ENCODE measurements at regions not wholly inside any gene's neighbourhood (a gene's known extent, or its start where the extent isn't known, plus 50 kb on each side); places are given as distances from the start of the nearest gene placed in this dataset.
"Not testable (repeated sequence)": the region's sequence is repeated elsewhere in the genome, so short reads cannot be mapped to it uniquely, and the experiment has no call there.

DNA sequence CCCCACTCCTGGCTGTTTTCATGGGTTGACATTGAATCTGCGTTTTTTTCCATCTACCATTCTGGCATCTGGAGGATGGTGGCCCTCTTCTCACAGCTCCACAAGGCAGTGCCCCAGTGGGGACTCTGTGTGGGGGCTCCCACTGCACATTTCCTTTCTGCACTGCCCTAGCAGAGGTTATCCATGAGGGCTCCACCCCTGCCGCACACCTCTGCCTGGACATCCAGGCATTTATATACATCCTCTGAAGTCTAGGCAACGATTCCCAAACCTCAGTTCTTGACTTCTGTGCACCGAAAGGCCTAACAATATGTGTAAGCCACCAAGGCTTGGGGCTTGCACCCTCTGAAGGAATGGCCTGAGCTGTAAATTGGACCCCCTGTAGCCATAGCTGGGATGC, 147.9 kb upstream of the FMN2 start:
- no peak for DNase-seq

DNA sequence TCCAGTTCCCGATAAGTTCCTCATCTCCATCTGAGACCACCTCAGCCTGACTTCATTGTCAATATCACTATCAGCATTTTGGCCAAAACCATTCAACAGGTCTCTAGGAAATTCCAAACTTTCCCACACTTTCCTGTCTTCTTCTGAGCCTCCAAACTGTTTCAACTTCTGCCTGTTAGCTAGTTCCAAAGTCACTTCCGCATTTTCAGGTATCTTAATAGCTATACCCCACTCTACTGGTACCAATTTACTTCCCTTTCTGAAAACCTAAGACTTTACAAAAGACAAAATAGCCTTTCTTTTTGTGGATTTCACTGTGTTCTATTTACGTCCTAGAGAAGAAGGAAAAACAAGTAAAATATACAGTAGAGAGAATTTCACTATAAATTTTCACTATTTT, 147.0 kb upstream of the FMN2 start:
- DNase-seq = no peak

DNA sequence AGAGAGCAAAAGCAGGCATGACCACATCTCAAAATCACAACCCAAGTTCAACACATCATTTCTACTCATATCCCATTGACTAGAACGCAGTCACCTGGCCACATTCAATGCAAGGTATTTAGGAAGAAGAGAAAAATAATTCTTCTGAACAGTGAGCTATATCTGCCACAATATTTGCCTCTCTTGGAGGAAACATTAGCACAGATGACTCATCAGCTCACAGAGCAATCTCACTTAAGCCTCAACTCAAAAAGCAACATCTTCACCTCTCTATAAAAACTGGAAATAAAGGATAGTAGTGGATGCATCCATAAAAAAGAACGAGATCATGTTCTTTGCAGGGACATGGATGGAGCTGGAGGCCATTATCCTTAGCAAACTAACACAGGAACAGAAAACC, 143.9 kb upstream of the FMN2 start:
- DNase-seq = no peak

DNA sequence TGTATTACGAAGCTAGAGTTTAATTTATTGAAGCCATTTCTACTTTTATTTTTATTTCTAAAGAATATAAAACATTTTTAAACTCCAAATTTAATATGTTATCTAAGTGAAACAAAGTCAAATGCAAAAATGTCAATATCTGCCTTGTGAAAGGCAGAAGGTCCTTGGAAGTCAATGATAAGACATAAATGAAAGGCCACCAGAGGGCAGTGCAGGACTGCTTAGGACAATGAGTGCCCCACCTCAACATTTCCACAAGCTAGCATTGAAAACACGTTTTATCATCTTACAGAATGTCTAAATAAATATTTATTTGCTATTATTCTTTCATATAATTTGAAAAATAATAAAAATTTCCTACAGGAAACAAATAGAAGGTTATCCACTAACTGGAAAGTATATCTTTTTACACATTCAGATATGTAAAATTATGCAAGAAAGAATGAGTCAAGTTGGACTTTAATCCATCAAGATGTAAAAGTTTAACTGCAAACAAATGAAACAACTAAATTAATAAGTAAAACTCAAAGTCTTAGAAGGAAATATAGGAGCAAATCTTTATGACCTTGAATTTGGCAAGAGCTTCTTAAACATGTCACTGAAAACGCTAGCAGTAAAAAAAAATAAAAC, 140.1 kb upstream of the FMN2 start:
- peak; percentile 89 for DNase-seq

DNA sequence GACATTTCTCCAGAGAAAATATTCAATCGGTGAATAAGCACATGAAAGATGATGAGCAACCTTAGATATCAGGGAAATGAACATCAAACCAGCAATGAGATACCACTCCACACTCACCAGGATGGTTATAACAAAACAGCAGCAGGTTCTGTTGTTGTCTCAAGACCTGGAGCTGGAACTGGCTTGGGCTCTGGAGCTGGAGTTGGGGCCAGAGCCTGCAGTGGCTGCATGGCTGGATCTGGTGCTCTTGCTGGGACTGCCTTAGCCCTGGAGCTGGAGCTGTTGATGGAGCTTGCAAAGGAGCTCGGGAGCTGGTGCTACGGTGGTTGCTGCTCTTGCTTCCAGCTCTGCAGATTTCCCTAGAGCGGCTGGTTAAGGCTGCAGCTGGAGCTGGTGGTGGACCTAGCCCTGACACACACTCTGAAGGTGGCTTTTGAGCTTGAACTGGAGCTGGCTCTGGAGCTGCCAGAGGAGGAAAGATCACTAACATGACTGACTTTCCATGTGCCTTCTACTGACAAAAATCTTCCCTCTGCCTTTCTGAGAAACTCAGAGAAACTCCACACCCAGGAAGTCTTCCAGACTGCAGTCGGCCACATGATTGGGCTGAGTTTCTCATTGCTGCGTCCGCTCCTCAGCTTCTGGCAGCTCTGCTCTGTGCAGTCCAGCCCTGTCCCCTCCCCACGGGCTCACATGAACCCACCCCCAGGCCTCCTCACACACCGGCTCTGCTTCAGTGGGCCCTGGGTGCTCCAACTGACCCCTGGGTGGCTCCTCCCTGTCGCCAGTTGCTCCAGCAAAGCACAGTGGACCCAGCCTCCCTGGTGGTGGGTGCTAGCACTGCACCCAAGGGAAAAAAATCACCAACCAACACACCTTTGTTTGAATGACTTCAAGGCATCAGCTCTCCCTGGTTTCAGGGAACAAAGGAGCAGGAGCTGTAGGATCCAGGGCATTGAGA, 139.1 kb upstream of the FMN2 start:
- no peak for DNase-seq

DNA sequence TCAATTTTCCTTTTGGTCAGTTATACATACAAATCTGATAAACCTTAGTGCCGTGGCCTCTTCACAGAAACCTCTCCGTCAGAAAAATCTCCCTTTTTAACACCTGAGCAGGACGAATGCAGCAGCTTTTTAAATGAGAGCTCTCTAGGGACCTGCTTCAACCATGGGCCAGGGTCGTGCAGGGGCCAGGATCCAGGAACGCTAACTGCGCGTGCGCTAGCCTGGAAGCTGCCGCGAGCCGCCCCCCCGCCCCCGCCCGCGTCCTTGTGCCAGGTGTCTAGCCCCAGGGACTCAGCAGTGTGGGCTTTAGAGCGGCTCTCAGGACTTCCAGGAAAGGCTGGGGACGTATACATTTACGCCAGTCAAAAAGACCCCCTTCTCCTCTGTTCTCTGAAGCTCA, 136.8 kb upstream of the FMN2 start:
- no peak for DNase-seq

DNA sequence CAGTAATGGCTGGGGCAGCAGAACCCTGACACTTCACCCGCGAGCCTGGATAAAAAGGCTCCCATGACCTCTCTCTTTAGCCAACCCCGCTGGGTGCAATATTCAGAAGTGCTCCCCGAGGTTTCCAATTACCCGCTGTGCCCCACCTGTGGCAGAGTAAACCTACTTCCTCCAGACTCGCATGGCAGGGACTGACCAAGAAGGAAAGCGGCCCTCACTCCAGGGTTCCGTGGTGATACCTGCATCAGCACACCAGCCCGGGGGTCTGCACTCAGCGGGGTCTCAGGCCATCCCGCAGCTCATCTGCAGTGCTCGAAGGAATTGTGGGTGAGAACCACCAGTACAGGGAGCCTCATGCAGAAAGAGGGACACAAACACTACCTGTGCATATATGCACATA, 136.3 kb upstream of the FMN2 start:
- no peak for DNase-seq

DNA sequence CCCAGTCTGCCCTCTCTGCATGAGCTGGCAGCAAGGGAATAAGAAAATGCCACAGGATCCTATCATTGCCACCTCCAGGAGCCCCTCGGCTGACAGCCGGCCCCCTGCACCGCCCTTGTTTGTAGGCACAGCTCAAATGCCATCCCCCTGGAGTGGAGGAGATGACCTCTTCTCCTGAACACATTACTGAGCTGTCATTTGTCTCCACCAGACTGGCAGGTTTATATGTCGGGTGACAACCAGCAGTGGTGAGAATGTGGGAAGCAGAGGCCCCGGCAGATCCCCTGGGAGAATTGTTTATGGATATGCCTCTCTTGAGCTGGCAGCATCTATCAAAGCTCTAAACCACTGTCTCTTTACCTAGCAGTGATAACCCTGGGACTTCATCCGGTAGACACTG, 135.4 kb upstream of the FMN2 start:
- DNase-seq = no peak

DNA sequence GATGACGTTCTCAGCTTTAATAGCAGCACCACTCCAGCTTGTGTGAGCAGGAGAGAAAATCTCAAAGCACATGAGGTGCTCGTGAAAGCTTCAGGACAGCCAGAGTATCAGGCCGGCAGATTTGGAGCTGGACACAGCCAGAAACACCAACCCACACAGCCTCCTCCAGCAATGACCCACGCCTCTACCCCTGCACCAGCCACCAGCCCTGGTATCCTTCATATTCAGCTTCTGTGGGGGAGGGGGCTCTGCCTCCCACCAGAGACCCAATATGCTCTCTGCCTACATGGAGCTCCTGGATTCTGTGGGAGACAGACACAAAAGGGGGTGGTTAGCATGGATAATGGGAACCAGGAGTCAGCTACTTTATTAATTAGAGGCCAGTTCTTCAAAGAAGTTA, 133.6 kb upstream of the FMN2 start:
- DNase-seq = no peak

DNA sequence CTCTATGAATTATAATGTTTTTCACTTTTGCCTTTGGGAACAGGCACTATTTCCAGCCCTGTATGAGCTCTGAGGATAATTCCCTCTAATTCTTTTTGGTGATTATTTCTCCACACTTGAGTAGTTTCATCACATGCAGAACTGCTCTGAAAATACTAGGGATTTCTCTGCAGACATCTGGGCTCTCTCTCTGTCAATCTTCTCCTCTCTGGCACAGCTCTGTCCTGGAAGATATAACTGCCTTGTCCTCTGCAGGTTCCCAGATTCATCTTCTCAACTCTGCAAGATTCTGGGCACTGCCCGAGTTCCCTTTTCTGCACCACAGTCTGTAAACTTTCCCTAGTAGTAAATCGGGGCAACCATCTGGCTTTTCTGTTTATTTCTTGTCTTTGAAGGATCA, 131.3 kb upstream of the FMN2 start:
- no peak for DNase-seq

DNA sequence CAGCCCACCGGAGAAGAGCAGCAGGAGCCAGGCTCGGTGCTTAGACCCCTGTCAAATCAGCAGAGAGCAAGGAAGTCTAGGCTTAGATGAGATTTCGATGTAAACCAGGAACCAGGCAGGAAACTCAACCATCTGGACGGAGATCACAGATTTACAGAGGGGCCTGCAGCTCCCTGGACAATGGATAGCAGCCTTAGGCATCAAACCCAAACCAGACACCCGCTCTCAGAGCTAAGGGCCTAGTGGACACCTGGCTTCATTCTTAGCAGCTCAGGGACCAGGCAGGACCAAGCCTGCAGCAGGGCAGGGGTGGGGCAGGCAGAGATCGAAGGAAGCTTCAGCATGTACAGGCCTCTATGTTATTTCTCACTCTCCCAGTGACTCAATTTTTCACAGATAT, 127.8 kb upstream of the FMN2 start:
- DNase-seq = peak; percentile 11

DNA sequence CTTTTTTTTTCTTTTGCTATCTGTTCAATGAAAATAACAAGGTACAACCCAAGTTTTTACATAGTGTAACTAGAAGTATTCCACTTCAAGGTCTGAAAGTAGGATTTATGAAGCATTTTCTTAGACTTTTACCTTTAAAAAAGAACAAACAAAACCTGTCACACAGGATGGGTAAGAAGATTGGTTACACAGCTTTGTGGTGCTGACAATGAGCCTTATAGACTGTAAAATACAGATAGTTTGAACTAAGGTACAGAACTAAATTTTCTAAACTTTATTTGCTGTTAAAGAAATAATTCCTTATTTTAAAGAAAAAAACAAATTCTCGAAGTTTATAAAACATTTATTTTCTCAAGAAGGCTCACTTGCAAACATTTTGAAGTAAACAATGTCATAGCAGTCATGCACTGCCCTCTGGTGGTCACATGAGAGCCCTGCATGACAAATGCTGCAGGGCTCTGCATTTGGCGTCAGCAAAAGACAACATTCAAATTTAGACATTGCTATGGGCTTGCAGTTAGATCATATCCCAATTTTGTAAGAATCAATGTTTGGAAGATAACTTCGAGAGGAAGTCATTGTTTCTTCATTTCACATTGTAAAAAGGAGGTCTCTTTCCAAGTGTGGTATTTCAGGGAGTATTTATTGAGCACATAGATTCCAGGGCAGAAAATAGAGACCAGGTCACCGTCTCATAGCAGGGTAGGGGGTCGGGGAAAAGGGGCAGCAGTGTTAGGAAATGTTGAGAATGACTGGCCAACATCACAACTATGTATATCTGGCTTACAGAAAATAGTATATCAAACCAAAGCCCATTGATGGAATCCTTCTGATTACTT, 115.3 kb upstream of the FMN2 start:
- DNase-seq = peak; percentile 78

DNA sequence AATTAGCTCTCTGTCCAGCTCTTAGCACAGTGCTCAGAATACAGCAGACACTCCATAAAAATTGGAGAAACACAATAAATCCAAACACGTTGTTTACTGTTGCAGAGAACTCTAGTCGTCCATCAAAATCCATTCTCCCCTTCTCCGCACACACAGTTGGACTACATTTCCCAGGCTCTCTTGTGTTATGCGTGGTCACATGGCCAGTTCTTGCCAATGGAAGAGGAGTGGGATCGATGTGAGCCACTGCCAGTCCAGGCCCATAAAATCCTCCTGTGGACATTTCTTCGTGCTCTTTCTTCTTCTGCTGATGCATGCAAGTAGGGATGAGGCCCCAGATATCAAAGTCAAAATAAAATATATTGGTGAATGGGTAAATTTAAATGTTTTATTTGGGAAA, 114.3 kb upstream of the FMN2 start:
- no peak for DNase-seq

DNA sequence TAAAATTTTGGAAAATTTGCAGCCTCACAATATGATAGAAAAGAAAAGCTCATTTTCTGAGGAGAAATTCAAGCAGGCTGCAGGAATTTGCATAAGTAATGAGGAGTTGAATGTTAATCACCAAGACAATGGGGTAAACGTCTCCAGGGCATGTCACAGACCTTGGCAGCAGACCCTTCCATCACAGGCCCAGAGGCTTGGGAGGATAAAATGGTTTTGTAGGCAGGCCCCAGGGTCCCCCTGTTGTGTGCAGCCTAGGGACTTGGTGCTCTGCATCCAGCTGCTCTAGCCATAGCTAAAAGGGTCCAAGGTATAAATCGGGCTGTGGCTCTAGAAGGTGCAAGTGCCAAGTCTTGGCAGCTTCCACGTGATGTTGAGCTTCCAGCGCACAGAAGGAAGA, 112.2 kb upstream of the FMN2 start:
- DNase-seq = no peak

DNA sequence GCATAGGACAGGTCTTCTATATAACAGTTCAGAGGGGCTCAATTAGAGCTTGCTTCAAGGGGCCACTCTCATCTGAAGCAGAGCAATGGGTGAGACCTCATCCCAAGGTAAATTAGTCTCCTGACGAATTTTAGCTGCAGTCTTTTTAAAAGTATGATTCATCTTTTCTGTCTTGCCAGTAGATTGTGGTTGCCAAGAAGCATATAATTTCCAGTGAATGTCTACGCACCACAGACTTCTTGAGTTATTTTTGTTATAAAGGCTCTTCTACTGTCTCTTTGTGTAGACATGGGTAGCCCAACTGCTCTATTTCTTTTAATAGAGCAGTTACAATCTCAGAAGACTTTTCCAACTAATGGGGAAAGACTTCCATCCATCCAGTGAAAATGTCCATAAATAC, 108.9 kb upstream of the FMN2 start:
- DNase-seq = no peak

DNA sequence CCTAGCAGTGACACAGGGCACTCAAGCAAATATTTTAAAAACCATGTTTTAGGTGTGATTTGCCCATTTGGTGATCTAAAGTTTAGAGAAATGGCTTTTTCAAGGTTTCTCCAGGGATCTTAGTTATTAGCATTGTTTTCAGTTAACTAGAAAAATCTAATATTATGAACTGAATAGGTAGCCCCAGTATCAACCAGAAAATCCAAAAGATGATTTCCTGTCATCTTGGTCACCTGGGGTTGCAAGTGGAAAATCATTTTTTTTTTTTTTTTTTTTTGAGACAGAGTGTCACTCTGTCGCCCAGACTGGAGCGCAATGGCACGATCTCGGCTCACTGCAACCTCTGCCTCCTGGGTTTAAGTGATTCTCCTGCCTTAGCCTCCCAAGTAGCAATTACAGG, 106.6 kb upstream of the FMN2 start:
- DNase-seq = no peak

DNA sequence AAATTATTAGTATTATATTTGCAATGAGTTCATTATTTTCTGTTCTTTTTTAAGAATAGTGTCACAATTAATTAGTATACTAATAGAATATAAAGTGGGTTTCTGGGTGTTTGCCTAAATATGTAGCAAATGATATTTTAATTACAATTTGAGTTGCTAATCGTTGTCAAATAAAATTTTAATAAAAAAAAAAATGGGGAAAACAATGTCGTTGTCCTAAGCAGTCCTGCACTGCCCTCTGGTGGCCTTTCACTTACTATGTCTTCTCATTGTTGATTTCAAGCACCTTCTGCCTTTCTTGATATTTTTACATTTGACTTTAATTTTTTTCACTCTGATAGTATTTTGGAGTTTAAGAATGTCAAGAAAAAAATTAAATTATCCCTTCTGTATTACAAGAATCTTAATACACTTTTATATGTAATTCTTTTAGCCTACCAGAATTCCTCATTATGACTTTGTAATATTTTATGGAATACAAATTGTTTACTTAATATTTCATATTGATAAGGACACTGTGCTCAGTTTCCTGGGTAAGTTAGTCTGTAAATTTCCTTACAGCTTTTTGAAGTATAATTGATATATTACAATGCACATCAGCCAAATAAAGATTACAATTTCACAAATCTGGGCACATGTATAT, 104.5 kb upstream of the FMN2 start:
- DNase-seq = peak; percentile 59

DNA sequence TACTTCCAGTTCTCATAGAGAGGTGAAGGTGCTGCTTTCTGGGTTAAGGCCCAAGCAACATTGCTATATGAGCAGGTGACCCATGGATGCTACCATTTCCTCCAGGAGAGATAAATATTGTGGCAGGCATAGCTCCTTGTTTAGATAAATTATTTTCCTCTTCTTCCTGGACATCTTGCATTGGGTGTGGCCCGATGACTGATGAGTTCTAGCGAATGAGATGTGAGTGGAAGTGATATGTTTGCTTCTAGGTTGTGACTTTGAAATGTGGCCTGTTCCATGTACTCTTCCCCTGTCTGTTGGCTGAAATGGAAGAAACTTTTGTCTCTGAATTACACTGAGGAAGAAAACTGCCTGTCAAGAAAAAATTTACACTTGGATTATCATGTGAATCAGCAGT, 101.7 kb upstream of the FMN2 start:
- DNase-seq = no peak

DNA sequence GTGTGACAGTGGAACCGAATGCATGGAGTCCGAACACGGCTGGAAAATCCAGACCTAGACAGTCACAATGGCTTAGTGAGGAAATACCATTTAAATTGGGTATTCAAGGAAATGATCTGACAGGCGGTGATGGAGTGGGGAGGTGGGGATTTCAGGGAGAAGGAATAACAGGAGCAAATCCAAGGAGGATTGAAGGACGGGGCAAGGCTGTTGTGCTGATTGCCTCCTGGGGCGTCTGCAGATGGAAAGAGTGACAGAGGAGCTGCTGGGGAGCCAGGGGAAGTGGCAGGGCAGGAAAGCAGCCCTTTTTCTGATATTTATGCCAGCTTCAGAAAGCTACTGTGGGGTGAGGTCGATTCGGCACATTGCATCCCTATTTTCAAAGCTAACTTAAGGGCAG, 99.1 kb upstream of the FMN2 start:
- not testable (repeated sequence) for DNase-seq

DNA sequence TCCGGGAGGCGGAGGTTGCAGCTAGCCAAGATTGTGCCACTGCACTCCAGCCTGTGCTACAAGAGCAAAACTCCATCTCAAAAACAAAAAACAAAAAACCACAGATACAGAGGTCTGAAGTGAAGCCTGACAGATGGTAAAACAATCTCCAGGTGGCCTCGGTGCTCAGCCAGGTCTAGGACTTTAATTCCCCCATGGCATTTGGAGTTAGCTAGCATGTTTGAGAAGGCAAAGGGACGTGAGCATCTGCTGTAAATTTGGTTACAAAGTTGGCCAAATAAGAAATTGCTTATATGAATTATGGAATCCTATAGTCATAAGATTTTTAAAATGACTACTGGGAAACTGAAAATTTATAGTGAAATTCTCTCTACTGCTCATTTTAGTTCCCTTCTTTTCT, 98.3 kb upstream of the FMN2 start:
- DNase-seq = no peak

DNA sequence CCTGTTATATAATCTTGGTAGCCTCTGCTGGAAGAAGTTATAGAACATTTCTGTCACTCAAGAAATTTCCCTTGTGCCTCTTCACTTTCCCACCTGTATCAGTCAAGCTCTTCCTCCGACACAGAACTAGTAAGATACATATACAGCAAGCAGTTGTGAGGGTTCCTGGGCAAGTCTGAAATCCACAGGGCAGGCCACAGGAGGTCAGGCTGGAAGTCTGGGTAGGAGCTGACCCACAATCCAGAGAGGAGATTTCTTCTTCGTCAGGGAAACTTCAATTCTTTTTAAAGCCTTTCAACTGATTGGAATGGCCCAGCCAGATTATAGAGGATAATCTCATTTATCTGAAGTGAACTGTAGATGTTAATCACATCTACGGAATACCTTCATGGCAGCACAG, 96.4 kb upstream of the FMN2 start:
- DNase-seq = no peak

DNA sequence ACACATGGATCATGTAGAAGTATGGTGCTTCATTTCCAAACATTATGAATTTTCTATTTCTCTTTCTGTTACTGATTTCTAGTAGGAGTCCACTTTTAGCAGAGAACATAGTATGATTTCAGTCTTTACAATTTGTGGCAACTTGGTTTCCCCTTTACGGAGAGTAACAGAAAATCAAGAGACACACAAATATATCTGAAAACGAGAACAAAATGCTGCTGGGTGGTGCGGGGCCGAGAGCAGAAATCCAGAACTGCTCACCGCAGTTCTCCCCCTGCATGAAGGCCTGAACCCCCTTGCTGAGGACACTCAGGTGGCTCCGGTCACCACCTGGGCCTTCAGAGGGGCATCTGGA, 94.5 kb upstream of the FMN2 start:
- DNase-seq = no peak

Data from tongue (tissue), 1 donor.